Tibial nerve (tissue), 3 donors: ENCODE measurements at regions not wholly inside any gene's neighbourhood (a gene's known extent, or its start where the extent isn't known, plus 50 kb on each side); places are given as distances from the start of the nearest gene placed in this dataset.

Source experiments
- CTCF ChIP-seq, 5 experiments: fragments of 200-600 bp in 3 of 5; fragments of 450-650 bp in 2 of 5; sonication (generic) in 3 of 5; IDR thresholded peaks; one replicate each; pipeline ENCODE4 v1.5.1; 2016 to 2019; ENCODE audit warnings: antibody characterized with exemption in 5 of 5, mild to moderate bottlenecking in 3 of 5, moderate library complexity in 2 of 5
- POLR2A ChIP-seq, 2 donors: fragments of 450-650 bp; IDR thresholded peaks; one replicate each; pipeline ENCODE4 v1.6.1; 2017; ENCODE audit warnings: antibody characterized with exemption in 2 of 2, mild to moderate bottlenecking in 2 of 2, moderate library complexity in 2 of 2

GRCh38 chr14:22296722-22297121, 292.3 kb downstream of the DAD1 start:
- TF ChIP-seq CTCF (IDR thresholded peaks at IDR 0.05) = no peak
- TF ChIP-seq POLR2A (IDR thresholded peaks at IDR 0.05) = no peak
